H1 (cell line): ENCODE measurements at regions not wholly inside any gene's neighbourhood (a gene's known extent, or its start where the extent isn't known, plus 50 kb on each side); places are given as distances from the start of the nearest gene placed in this dataset.

Source experiments
- CHD7 ChIP-seq: fragments of 300-600 bp; sonication (generic); IDR thresholded peaks from 2 replicates; pipeline ENCODE4 v1.7.1; 2012; ENCODE audit warnings: low read length, moderate library complexity, mild to moderate bottlenecking, inconsistent platforms; ENCODE audit not compliant: insufficient replicate concordance
- EGR1 ChIP-seq: IDR thresholded peaks from 2 replicates; pipeline ENCODE4 v1.6.1; 2011; ENCODE audit warnings: low read depth, low read length, borderline replicate concordance
- MAFK ChIP-seq: IDR thresholded peaks from 2 replicates; pipeline ENCODE4 v1.6.1; 2012; ENCODE audit warnings: low read depth, mild to moderate bottlenecking, improper control_type of control experiment, low read length
- RBBP5 ChIP-seq: IDR thresholded peaks from 2 replicates; pipeline ENCODE4 v1.7.1; 2012; ENCODE audit warnings: low read depth, mild to moderate bottlenecking, inconsistent platforms, low read length, moderate library complexity, borderline replicate concordance
- RFX5 ChIP-seq: IDR thresholded peaks from 2 replicates; pipeline ENCODE4 v1.6.1; 2011; ENCODE audit warnings: low read depth, low read length, improper control_type of control experiment, borderline replicate concordance
- SUZ12 ChIP-seq: fragments of 200-600 bp; sonication (generic); IDR thresholded peaks from 2 replicates; pipeline ENCODE4 v1.6.1; 2012; ENCODE audit warnings: mild to moderate bottlenecking, inconsistent platforms, low read length, moderate library complexity, mixed read lengths
- TBP ChIP-seq: IDR thresholded peaks from 2 replicates; pipeline ENCODE4 v1.6.1; 2011; ENCODE audit warnings: low read depth, low read length, improper control_type of control experiment

DNA sequence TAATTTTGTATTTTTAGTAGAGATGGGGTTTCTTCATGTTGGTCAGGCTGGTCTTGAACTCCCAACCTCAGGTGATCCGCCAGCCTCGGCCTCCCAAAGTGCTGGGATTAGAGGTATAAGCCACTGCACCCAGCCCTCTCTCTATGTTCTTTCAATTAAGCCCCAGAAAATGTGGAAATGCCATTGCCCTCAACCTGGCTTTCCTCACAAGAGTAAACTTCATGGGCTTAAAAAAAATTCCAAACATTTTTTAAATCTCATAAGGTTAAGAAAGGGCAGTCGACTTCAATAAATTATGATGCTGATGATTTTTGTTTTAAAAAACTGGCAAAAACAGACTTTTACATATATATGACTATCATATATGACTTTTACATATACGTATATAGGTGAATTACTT is 107.6 kb downstream of the TES start (continued):
- no peak for TF ChIP-seq TBP
- no peak for TF ChIP-seq RBBP5
- no peak for TF ChIP-seq CHD7
- no peak for TF ChIP-seq EGR1
- TF ChIP-seq SUZ12: no peak
- TF ChIP-seq MAFK: no peak
- no peak for TF ChIP-seq RFX5
